HT-29 (cell line): ENCODE measurements at regions not wholly inside any gene's neighbourhood (a gene's known extent, or its start where the extent isn't known, plus 50 kb on each side); places are given as distances from the start of the nearest gene placed in this dataset.

Experiments used
- DNase-seq: peaks from one replicate; pipeline ENCODE4 v3.0.0-alpha.2; 2015; ENCODE audit warnings: low spot score

- no peak for DNase-seq
Observed at GRCh38 chr17:79399610-79400144, 211.2 kb downstream of the RBFOX3 start.

GRCh38 chr17:79398441-79398840 lies 212.4 kb downstream of the RBFOX3 start:
- DNase-seq = no peak

DNA sequence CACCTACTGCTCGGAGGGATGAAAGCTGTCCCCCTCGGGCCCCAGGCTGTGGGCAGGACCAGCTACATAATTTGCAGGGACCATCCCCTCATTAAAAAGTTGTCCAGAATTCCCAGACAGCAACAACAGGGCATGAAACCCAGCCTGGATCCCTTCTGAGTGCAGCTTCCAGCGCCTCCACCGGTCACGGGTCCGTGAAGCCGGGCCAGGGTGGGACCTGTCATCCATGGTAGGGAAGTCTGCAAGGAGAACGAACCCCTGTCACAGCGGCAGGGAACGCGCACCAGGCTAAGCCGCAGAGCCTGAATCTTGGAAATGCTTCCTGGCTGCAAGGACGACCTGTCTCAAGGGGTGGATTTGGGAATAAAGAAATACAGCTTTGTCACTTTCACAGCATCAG lies 214.2 kb downstream of the RBFOX3 start:
- no peak for DNase-seq

DNA sequence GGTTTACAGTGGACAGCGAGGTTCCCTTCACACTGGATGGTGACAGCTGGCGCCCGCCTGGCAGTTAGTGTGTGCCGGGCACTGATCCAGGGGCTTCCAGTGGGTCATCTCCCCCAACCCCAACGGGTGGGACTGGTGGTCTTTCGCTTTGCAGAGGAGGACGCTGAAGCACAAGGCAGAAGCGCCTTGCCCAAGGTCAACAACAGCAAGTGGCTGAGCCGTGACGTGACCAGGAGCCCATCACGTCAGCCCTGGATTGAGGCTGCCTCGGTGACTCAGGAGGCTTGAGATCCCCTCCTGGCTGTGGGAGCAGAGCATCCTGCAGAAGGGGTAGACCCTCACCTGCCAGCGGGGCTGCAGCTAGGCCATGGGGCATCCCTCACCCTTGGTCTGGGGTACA lies 215.3 kb downstream of the RBFOX3 start:
- DNase-seq = no peak

DNA sequence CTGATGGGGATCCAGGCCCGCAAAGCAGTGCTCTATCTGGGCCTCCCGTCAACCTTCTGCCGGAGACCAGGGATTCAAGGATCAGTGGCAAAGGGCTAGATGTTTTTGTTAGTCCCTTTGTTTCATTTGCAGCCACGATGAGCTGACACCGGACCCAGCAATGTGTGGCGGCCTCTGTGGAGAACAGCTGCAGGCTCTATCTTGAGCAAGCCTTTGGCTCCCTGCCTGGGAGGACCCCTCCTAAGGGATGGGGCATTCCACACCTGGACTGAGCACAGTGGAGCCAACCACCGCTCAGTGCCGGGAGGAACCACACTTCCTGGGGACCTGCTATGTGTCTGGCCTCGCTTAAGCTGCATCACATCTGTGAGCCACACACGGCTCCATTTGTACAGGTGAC lies 215.8 kb downstream of the RBFOX3 start:
- DNase-seq = no peak

DNA sequence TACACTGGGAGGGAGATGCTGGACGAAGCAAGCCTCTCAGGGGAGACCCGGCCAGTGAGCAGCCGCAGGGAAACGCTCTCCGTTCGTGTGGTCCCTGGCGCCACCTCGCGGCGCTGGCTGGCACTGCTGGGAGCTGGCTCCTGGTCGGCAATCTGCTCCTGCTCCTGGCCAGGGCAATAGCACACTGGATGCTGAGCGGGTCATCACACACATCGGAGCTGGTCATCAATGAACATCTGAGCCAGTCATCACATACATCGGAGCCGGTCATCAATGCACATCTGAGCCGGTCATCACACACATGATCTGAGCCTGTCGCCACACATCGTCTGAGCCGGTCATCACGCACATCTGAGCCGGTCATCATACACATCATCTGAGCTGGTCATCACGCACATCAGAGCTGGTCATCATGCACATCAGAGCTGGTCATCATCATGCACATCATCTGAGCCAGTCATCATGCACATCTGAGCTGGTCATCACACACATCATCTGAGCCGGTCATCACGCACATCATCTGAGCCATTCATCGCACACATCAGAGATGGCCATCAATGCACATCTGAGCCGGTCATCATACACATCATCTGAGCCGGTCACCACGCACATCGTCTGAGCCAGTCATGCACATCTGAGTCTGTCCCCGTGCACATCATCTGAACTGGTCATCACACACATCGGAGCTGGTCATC lies 217.3 kb downstream of the RBFOX3 start:
- peak; percentile 80 for DNase-seq

DNA sequence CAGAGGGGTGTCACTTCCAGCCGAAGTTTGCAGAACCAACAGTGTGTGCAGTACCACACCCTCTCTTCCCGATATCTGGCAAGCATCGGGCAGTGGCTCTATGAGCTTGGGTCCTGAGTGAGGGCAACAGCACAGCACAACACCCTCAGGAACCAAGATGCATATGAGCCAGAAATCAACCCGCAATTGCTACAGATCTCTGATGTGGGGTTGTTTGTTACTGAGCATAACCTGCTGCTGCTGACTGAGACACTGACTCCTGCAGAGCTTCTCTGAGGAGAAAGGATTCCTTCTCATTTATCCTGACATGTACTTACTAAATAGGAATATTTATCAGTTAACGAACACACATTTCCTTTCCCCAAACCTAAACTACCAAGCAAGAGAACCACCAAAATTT lies 218.3 kb downstream of the RBFOX3 start:
- DNase-seq = no peak

GRCh38 chr17:79391376-79392233 lies 219.2 kb downstream of the RBFOX3 start:
- peak; percentile 79 for DNase-seq

- DNase-seq = no peak
Observed at GRCh38 chr17:79389896-79390295, 221.0 kb downstream of the RBFOX3 start.

DNA sequence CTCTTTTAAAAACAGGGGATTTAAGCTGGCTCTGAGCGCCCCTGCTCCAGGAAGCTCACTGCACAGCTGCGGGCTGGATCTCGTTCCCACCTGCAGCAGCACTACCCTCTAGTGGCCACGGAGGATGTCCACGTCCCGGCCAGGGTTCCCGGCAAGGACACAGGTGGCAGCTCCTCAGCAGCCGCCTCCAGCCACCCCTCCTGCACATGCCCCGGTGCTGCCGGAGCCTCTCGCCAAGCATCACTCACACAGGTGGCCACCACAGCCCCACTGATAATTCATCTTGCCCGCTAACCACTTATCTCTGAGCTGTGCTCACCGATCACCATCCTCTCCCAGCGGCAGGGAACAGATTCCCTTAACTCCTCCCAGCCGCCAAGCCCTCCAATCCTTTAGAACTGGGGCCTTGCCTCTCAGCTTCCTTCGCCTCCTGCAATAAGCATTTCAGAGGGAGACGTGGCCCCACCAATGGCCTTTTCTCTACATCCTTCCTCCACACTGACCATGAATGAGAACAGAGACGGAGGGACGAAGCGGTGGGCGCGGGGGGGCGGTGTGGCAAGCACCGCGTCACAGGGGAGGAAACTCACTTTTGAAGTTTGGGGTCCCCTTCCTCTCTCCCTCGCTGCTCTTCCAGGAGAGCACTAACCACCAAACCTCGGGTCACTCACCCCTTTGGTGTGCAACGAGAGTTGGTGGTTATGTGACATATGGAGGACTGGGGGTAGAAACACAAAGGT lies 222.1 kb downstream of the RBFOX3 start:
- peak; percentile 60 for DNase-seq

GRCh38 chr17:79387783-79388182 lies 223.1 kb downstream of the RBFOX3 start:
- no peak for DNase-seq

GRCh38 chr17:79385962-79386563 lies 224.8 kb downstream of the RBFOX3 start:
- DNase-seq = no peak

DNA sequence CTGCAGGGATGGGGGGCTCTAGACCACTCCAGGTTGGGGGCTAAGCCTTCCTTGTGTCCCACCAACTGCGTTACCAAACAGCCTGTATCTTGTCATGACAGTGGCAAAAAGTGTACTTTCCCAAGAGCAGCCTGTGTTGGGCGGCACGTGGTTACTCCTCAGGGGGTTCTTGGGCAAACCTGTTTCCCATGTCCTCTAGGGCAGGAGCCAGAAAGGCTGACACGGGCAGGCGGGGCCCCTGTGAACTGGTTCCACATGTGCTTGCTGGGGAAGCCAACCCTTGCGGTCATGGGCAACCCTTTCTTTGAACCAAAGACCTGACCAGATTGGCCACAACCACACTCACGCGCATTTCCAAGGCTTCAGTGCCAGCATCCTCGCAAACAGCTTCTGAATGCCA lies 228.5 kb downstream of the RBFOX3 start:
- no peak for DNase-seq

DNA sequence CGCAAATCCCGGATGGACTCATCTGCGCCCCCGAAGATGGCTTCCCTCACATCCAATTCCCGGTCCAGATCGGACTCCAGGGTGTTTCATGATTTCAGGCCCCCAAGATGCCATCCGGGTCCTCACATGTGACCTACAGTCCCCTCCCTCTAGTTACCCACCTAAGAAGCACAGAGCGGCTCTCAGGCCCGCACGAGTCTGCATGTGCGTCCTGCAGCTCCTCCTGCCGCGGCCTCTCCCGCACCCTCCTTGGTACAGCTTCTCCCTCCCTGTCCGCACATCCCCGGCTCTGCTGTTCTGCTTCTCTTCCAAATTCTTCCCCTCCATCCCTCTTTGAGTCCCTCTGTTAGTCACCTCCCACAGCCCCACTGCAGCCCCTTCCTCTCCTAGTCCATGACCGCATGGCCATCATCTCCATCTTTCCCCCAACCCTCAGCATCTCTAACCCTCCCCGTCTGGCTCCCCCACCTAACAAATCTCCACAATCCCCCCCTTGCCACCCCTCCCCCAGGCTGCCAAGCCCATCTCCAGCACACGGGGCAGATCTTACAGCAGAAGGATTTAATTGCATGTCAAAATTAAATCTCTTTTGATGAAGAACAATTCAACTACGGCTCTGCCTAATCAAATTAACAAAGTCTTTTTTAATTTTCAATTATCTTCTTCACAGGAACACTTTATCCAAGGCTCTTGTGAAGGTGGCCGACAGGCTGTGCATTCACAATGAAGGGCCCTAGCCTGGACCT lies 231.0 kb downstream of the RBFOX3 start:
- no peak for DNase-seq

- no peak for DNase-seq
Observed at GRCh38 chr17:79377230-79377786, 233.5 kb downstream of the RBFOX3 start.

DNA sequence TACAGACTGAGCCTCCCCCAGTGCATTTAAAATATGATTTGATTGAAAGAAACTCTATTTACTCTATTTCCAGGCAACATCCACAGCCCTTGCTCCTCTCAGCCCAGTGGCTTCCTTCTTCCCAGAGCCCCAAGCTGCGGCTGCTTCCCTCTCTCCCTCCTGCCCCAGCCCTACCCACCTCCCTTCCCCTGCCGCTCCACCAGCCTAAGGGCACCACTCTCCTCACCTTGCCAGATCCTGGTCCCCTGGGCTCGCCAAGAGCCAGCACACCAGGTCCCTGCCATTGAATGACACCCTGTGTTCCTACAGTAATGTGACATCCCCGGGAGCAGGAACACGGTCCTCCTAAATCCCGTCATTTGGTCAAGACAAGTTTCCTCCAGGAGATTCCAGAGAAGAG lies 236.0 kb downstream of the RBFOX3 start:
- no peak for DNase-seq

- DNase-seq = no peak
Observed at GRCh38 chr17:79374087-79374689, 236.7 kb downstream of the RBFOX3 start.

GRCh38 chr17:79372470-79373238 lies 238.2 kb downstream of the RBFOX3 start:
- DNase-seq = no peak

DNA sequence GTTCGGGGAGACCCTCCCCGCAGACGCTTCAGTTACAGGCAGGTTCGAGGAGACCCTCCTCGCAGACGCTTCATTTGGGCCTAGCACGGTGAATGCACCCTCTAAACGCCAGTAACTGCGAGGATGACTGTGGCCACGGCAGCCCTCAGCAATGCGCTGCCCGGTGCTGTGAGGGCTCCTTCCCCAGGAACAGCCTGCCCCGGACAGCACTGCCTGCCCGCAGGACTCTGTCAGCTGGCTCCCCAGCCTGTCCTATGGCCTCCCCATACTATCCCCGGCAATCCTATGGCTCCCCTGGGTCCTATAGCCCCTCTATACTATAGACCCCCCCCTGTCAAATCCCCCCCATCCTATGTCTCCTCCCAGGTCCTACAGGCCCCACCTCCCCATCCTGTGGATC lies 238.9 kb downstream of the RBFOX3 start:
- no peak for DNase-seq
